HG02763 (cell line): ENCODE measurements at regions not wholly inside any gene's neighbourhood (a gene's known extent, or its start where the extent isn't known, plus 50 kb on each side); places are given as distances from the start of the nearest gene placed in this dataset.

Experiments used
- ATAC-seq: cut with Tn5 transposase; IDR thresholded peaks from one replicate; pipeline ENCODE4 v1.9.1; 2021; ENCODE audit warnings: mild to moderate bottlenecking, moderate library complexity; ENCODE audit not compliant: unreplicated experiment

GRCh38 chr1:214923278-214923915 lies 159.1 kb upstream of the KCNK2 start:
- ATAC-seq = no peak

GRCh38 chr1:214927796-214928195 lies 154.7 kb upstream of the KCNK2 start:
- ATAC-seq = no peak

- ATAC-seq = no peak
These were observed 154.0 kb upstream of the KCNK2 start for GRCh38 chr1:214928574-214928973.

GRCh38 chr1:214933375-214933774 lies 149.2 kb upstream of the KCNK2 start:
- no peak for ATAC-seq

GRCh38 chr1:214934045-214934444 lies 148.5 kb upstream of the KCNK2 start:
- no peak for ATAC-seq

GRCh38 chr1:214935258-214935657 lies 147.3 kb upstream of the KCNK2 start:
- no peak for ATAC-seq

- ATAC-seq = no peak
These were observed 143.4 kb upstream of the KCNK2 start for GRCh38 chr1:214939180-214939579.

GRCh38 chr1:214941061-214941460 lies 141.5 kb upstream of the KCNK2 start:
- ATAC-seq = no peak

- ATAC-seq = no peak
These were observed 139.5 kb upstream of the KCNK2 start for GRCh38 chr1:214943054-214943453.

GRCh38 chr1:214946615-214947014 lies 135.9 kb upstream of the KCNK2 start:
- ATAC-seq = no peak

- ATAC-seq = no peak
These were observed 129.9 kb upstream of the KCNK2 start for GRCh38 chr1:214952648-214953047.

- ATAC-seq = no peak
These were observed 128.5 kb upstream of the KCNK2 start for GRCh38 chr1:214953901-214954616.

- ATAC-seq = no peak
These were observed 128.0 kb upstream of the KCNK2 start for GRCh38 chr1:214954617-214954949.

GRCh38 chr1:214957330-214958137 lies 125.0 kb upstream of the KCNK2 start:
- no peak for ATAC-seq

GRCh38 chr1:214958486-214958885 lies 124.1 kb upstream of the KCNK2 start:
- ATAC-seq = no peak

GRCh38 chr1:214966346-214966745 lies 116.2 kb upstream of the KCNK2 start:
- no peak for ATAC-seq

GRCh38 chr1:214967865-214968575 lies 114.5 kb upstream of the KCNK2 start:
- ATAC-seq = no peak

GRCh38 chr1:214970016-214970415 lies 112.5 kb upstream of the KCNK2 start:
- ATAC-seq = no peak

- ATAC-seq = no peak
These were observed 111.5 kb upstream of the KCNK2 start for GRCh38 chr1:214971071-214971470.

GRCh38 chr1:214974002-214974401 lies 108.5 kb upstream of the KCNK2 start:
- no peak for ATAC-seq

- no peak for ATAC-seq
These were observed 105.9 kb upstream of the KCNK2 start for GRCh38 chr1:214976665-214977064.
